ENCODE measurements at regions not wholly inside any gene's neighbourhood (a gene's known extent, or its start where the extent isn't known, plus 50 kb on each side); places are given as distances from the start of the nearest gene placed in this dataset.

- no peaks in the 10 kb centered on the region for H3K4me1 Mint-ChIP-seq (ENCODE audit: low read depth)
- H3K27ac Mint-ChIP-seq, result no peak overlapping the region
- H3K9me3 Mint-ChIP-seq, result peaks cover 13% of the 10 kb centered on the region
- H3K27me3 Mint-ChIP-seq, result no peaks in the 10 kb centered on the region
- H3K36me3 Mint-ChIP-seq (ENCODE audit: low read depth), result no peaks in the 10 kb centered on the region
- H3K4me3 Mint-ChIP-seq, result no peak overlapping the region
Observed at GRCh38 chr14:40899435-40899834, 707.2 kb upstream of the LRFN5 start.

- Mint-ChIP-seq H3K27ac (no peak overlapping the region), H3K36me3 (ENCODE audit: low read depth) (no peaks in the 10 kb centered on the region), H3K4me1 (ENCODE audit: low read depth) (no peaks in the 10 kb centered on the region), H3K9me3 (peaks cover 14% of the 10 kb centered on the region), H3K27me3 (no peaks in the 10 kb centered on the region), H3K4me3 (no peak overlapping the region)
Observed at GRCh38 chr14:40894846-40895245, 711.8 kb upstream of the LRFN5 start.

GRCh38 chr14:40889126-40889525 is 717.5 kb upstream of the LRFN5 start:
- Mint-ChIP-seq H3K4me3 (no peak overlapping the region), H3K27me3 (no peaks in the 10 kb centered on the region), H3K27ac (no peak overlapping the region), H3K9me3 (peaks cover 4% of the 10 kb centered on the region), H3K4me1 (ENCODE audit: low read depth) (no peaks in the 10 kb centered on the region), H3K36me3 (ENCODE audit: low read depth) (no peaks in the 10 kb centered on the region)

- H3K4me3 Mint-ChIP-seq, result no peak overlapping the region
- no peaks in the 10 kb centered on the region for H3K4me1 Mint-ChIP-seq (ENCODE audit: low read depth)
- no peaks in the 10 kb centered on the region for H3K27me3 Mint-ChIP-seq
- no peak overlapping the region for H3K27ac Mint-ChIP-seq
- peaks cover 4% of the 10 kb centered on the region for H3K9me3 Mint-ChIP-seq
- no peaks in the 10 kb centered on the region for H3K36me3 Mint-ChIP-seq (ENCODE audit: low read depth)
Observed at GRCh38 chr14:40887912-40888311, 718.8 kb upstream of the LRFN5 start.

- Mint-ChIP-seq H3K36me3 (ENCODE audit: low read depth) (no peaks in the 10 kb centered on the region), H3K4me3 (no peak overlapping the region), H3K27me3 (no peaks in the 10 kb centered on the region), H3K9me3 (no peaks in the 10 kb centered on the region), H3K4me1 (ENCODE audit: low read depth) (no peaks in the 10 kb centered on the region), H3K27ac (no peak overlapping the region)
Observed at GRCh38 chr14:40870252-40870651, 736.4 kb upstream of the LRFN5 start.

- Mint-ChIP-seq H3K4me1 (ENCODE audit: low read depth) (no peaks in the 10 kb centered on the region), H3K36me3 (ENCODE audit: low read depth) (no peaks in the 10 kb centered on the region), H3K27me3 (no peaks in the 10 kb centered on the region), H3K9me3 (no peaks in the 10 kb centered on the region), H3K27ac (no peak overlapping the region), H3K4me3 (no peak overlapping the region)
Observed at GRCh38 chr14:40859055-40859454, 747.6 kb upstream of the LRFN5 start.

GRCh38 chr14:40855343-40855742 is 751.3 kb upstream of the LRFN5 start:
- Mint-ChIP-seq H3K9me3 (no peaks in the 10 kb centered on the region), H3K4me1 (ENCODE audit: low read depth) (no peaks in the 10 kb centered on the region), H3K36me3 (ENCODE audit: low read depth) (no peaks in the 10 kb centered on the region), H3K4me3 (no peak overlapping the region), H3K27ac (no peak overlapping the region), H3K27me3 (no peaks in the 10 kb centered on the region)

GRCh38 chr14:40850191-40850590 is 756.5 kb upstream of the LRFN5 start:
- Mint-ChIP-seq H3K4me1 (ENCODE audit: low read depth) (no peaks in the 10 kb centered on the region), H3K9me3 (no peaks in the 10 kb centered on the region), H3K27me3 (no peaks in the 10 kb centered on the region), H3K4me3 (no peak overlapping the region), H3K27ac (no peak overlapping the region), H3K36me3 (ENCODE audit: low read depth) (no peaks in the 10 kb centered on the region)

- Mint-ChIP-seq H3K4me1 (ENCODE audit: low read depth) (no peaks in the 10 kb centered on the region), H3K36me3 (ENCODE audit: low read depth) (no peaks in the 10 kb centered on the region), H3K27ac (no peak overlapping the region), H3K4me3 (no peak overlapping the region), H3K9me3 (no peaks in the 10 kb centered on the region), H3K27me3 (no peaks in the 10 kb centered on the region)
Observed at GRCh38 chr14:40847480-40847879, 759.2 kb upstream of the LRFN5 start.

GRCh38 chr14:40842816-40843215 is 763.9 kb upstream of the LRFN5 start:
- Mint-ChIP-seq H3K4me1 (ENCODE audit: low read depth) (no peaks in the 10 kb centered on the region), H3K36me3 (ENCODE audit: low read depth) (no peaks in the 10 kb centered on the region), H3K27ac (no peak overlapping the region), H3K4me3 (no peak overlapping the region), H3K27me3 (no peaks in the 10 kb centered on the region), H3K9me3 (no peaks in the 10 kb centered on the region)

GRCh38 chr14:40841886-40842285 is 764.8 kb upstream of the LRFN5 start:
- Mint-ChIP-seq H3K9me3 (no peaks in the 10 kb centered on the region), H3K36me3 (ENCODE audit: low read depth) (no peaks in the 10 kb centered on the region), H3K27me3 (no peaks in the 10 kb centered on the region), H3K4me3 (no peak overlapping the region), H3K4me1 (ENCODE audit: low read depth) (no peaks in the 10 kb centered on the region), H3K27ac (no peak overlapping the region)

GRCh38 chr14:40838601-40839000 is 768.1 kb upstream of the LRFN5 start:
- H3K4me3 Mint-ChIP-seq, result no peak overlapping the region
- no peaks in the 10 kb centered on the region for H3K4me1 Mint-ChIP-seq (ENCODE audit: low read depth)
- H3K36me3 Mint-ChIP-seq (ENCODE audit: low read depth), result no peaks in the 10 kb centered on the region
- H3K9me3 Mint-ChIP-seq, result peaks cover 4% of the 10 kb centered on the region
- H3K27me3 Mint-ChIP-seq, result no peaks in the 10 kb centered on the region
- no peak overlapping the region for H3K27ac Mint-ChIP-seq

GRCh38 chr14:40806471-40806870 is 800.2 kb upstream of the LRFN5 start:
- Mint-ChIP-seq H3K4me3 (no peak overlapping the region), H3K27me3 (no peaks in the 10 kb centered on the region), H3K9me3 (peaks cover 6% of the 10 kb centered on the region), H3K36me3 (ENCODE audit: low read depth) (no peaks in the 10 kb centered on the region), H3K27ac (no peak overlapping the region), H3K4me1 (ENCODE audit: low read depth) (no peaks in the 10 kb centered on the region)

GRCh38 chr14:40796168-40796567 is 810.5 kb upstream of the LRFN5 start:
- Mint-ChIP-seq H3K4me1 (ENCODE audit: low read depth) (no peaks in the 10 kb centered on the region), H3K27me3 (no peaks in the 10 kb centered on the region), H3K27ac (no peak overlapping the region), H3K4me3 (no peak overlapping the region), H3K9me3 (peaks cover 17% of the 10 kb centered on the region), H3K36me3 (ENCODE audit: low read depth) (no peaks in the 10 kb centered on the region)

GRCh38 chr14:40784860-40785259 is 821.8 kb upstream of the LRFN5 start:
- Mint-ChIP-seq H3K36me3 (ENCODE audit: low read depth) (no peaks in the 10 kb centered on the region), H3K4me3 (no peak overlapping the region), H3K4me1 (ENCODE audit: low read depth) (no peaks in the 10 kb centered on the region), H3K9me3 (peaks cover 6% of the 10 kb centered on the region), H3K27ac (no peak overlapping the region), H3K27me3 (no peaks in the 10 kb centered on the region)

- H3K36me3 Mint-ChIP-seq (ENCODE audit: low read depth), result no peaks in the 10 kb centered on the region
- H3K27ac Mint-ChIP-seq, result no peak overlapping the region
- H3K4me1 Mint-ChIP-seq (ENCODE audit: low read depth), result no peaks in the 10 kb centered on the region
- no peaks in the 10 kb centered on the region for H3K9me3 Mint-ChIP-seq
- no peak overlapping the region for H3K4me3 Mint-ChIP-seq
- H3K27me3 Mint-ChIP-seq, result no peaks in the 10 kb centered on the region
Observed at GRCh38 chr14:40762685-40763084, 844.0 kb upstream of the LRFN5 start.

- Mint-ChIP-seq H3K9me3 (no peaks in the 10 kb centered on the region), H3K4me3 (no peak overlapping the region), H3K27ac (no peak overlapping the region)
Observed at GRCh38 chr14:40762177-40762576, 844.5 kb upstream of the LRFN5 start.

More at GRCh38 chr14:40762177-40762576, 844.5 kb upstream of the LRFN5 start:
- no peaks in the 10 kb centered on the region for H3K4me1 Mint-ChIP-seq (ENCODE audit: low read depth)
- no peaks in the 10 kb centered on the region for H3K36me3 Mint-ChIP-seq (ENCODE audit: low read depth)
- H3K27me3 Mint-ChIP-seq, result no peaks in the 10 kb centered on the region
